ENCODE measurements at regions not wholly inside any gene's neighbourhood (a gene's known extent, or its start where the extent isn't known, plus 50 kb on each side); places are given as distances from the start of the nearest gene placed in this dataset.
A peak's percentile ranks its signal among the peaks of the same experiment; 100 is the strongest.
"Not testable (repeated sequence)": the region's sequence is repeated elsewhere in the genome, so short reads cannot be mapped to it uniquely, and the experiment has no call there.

- 100% methylated on average over 1 of the region's 2 CpGs for WGBS
These were observed 433.3 kb downstream of the TFEC start for GRCh38 chr7:115597220-115597619.

GRCh38 chr7:115593111-115593510, 437.5 kb downstream of the TFEC start:
- DNase-seq, result no peak
- Histone ChIP-seq H4K8ac (ENCODE audit: low read length) (no peak overlapping the region), H3K4me3 (ENCODE audit: insufficient read depth in 1 of 2, low read depth in 1 of 2, low read length in 2 of 2) (no peak overlapping the region), H2AK5ac (ENCODE audit: low read length, severe bottlenecking) (no peak overlapping the region), H2BK12ac (ENCODE audit: low read length in 2 of 2) (no peak overlapping the region), H3K4me1 (ENCODE audit: control insufficient read depth, insufficient read depth, low read depth, low read length) (no peaks in the 10 kb centered on the region), H3K36me3 (ENCODE audit: control insufficient read depth in 1 of 2, insufficient read depth in 2 of 2, low read depth in 1 of 2, low read length in 2 of 2) (no peaks in the 10 kb centered on the region), H2AFZ (ENCODE audit: low read depth, low read length) (no peak overlapping the region), H3K14ac (ENCODE audit: low read length in 2 of 2) (no peak overlapping the region), H3K4ac (ENCODE audit: low read depth in 1 of 2, low read length in 2 of 2) (no peak overlapping the region), H2BK5ac (ENCODE audit: low read depth, low read length, poor library complexity, severe bottlenecking) (no peak overlapping the region), H2BK15ac (ENCODE audit: low read depth, poor library complexity, severe bottlenecking) (no peak overlapping the region), H3K79me1 (replicated peaks; ENCODE audit: low read length, poor library complexity, severe bottlenecking) (no peaks in the 10 kb centered on the region), H3K27ac (ENCODE audit: low read length, poor library complexity, severe bottlenecking) (no peak overlapping the region), H3K4me2 (ENCODE audit: low read length, poor library complexity, severe bottlenecking) (no peak overlapping the region), H3K9ac (ENCODE audit: low read length) (no peak overlapping the region), H4K91ac (ENCODE audit: low read length) (no peak overlapping the region), H3K18ac (ENCODE audit: low read depth in 1 of 2, low read length in 2 of 2) (no peak overlapping the region), H3K9me3 (ENCODE audit: control insufficient read depth, low read length) (peaks cover 7% of the 10 kb centered on the region), H3K27me3 (ENCODE audit: control insufficient read depth in 1 of 2, insufficient read depth in 1 of 2, low read length in 2 of 2) (no peaks in the 10 kb centered on the region), H3K23ac (ENCODE audit: low read length in 2 of 2) (no peak overlapping the region), H2BK120ac (ENCODE audit: low read depth, low read length) (no peak overlapping the region)
- WGBS, result 44% methylated on average over 1 of the region's 2 CpGs

More at GRCh38 chr7:115597220-115597619, 433.3 kb downstream of the TFEC start:
- H2BK5ac ChIP-seq (ENCODE audit: low read depth, low read length, poor library complexity, severe bottlenecking); H3K9me3 ChIP-seq (ENCODE audit: control insufficient read depth, low read length); H2BK120ac ChIP-seq (ENCODE audit: low read depth, low read length); H2AK5ac ChIP-seq (ENCODE audit: low read length, severe bottlenecking); H3K79me1 ChIP-seq (replicated peaks; ENCODE audit: low read length, poor library complexity, severe bottlenecking); DNase-seq; H3K4ac ChIP-seq (ENCODE audit: low read depth in 1 of 2, low read length in 2 of 2); H3K27me3 ChIP-seq (ENCODE audit: control insufficient read depth in 1 of 2, insufficient read depth in 1 of 2, low read length in 2 of 2); H3K4me1 ChIP-seq (ENCODE audit: control insufficient read depth, insufficient read depth, low read depth, low read length); H3K4me2 ChIP-seq (ENCODE audit: low read length, poor library complexity, severe bottlenecking); H2AFZ ChIP-seq (ENCODE audit: low read depth, low read length); H2BK15ac ChIP-seq (ENCODE audit: low read depth, poor library complexity, severe bottlenecking); H3K4me3 ChIP-seq (ENCODE audit: insufficient read depth in 1 of 2, low read depth in 1 of 2, low read length in 2 of 2); H2BK12ac ChIP-seq (ENCODE audit: low read length in 2 of 2); H3K14ac ChIP-seq (ENCODE audit: low read length in 2 of 2); H3K18ac ChIP-seq (ENCODE audit: low read depth in 1 of 2, low read length in 2 of 2); H3K23ac ChIP-seq (ENCODE audit: low read length in 2 of 2); H3K36me3 ChIP-seq (ENCODE audit: control insufficient read depth in 1 of 2, insufficient read depth in 2 of 2, low read depth in 1 of 2, low read length in 2 of 2); H3K9ac ChIP-seq (ENCODE audit: low read length); H4K8ac ChIP-seq (ENCODE audit: low read length); H4K91ac ChIP-seq (ENCODE audit: low read length); H3K27ac ChIP-seq (ENCODE audit: low read length, poor library complexity, severe bottlenecking): not testable (repeated sequence)

GRCh38 chr7:115585015-115585718, 445.4 kb downstream of the TFEC start:
- H3K4me2 ChIP-seq (ENCODE audit: low read length, poor library complexity, severe bottlenecking), result no peak overlapping the region
- peak overlapping the region; percentile 19 for H4K8ac ChIP-seq (ENCODE audit: low read length)
- WGBS, result 87% methylated on average over 5 of the region's 5 CpGs
- no peaks in the 10 kb centered on the region for H3K27me3 ChIP-seq (ENCODE audit: control insufficient read depth in 1 of 2, insufficient read depth in 1 of 2, low read length in 2 of 2)
- peak overlapping the region; percentile 12 to 22 for H3K18ac ChIP-seq (ENCODE audit: low read depth in 1 of 2, low read length in 2 of 2)
- H3K4ac ChIP-seq (ENCODE audit: low read depth in 1 of 2, low read length in 2 of 2), result no peak overlapping the region
- no peak overlapping the region for H3K27ac ChIP-seq (ENCODE audit: low read length, poor library complexity, severe bottlenecking)
- H2AFZ ChIP-seq (ENCODE audit: low read depth, low read length), result peak overlapping the region; percentile 23
- no peak overlapping the region for H2BK12ac ChIP-seq (ENCODE audit: low read length in 2 of 2)
- H4K91ac ChIP-seq (ENCODE audit: low read length), result no peak overlapping the region
- no peak for DNase-seq
- no peak overlapping the region for H3K9ac ChIP-seq (ENCODE audit: low read length)
- peaks cover 7% of the 10 kb centered on the region for H3K4me1 ChIP-seq (ENCODE audit: control insufficient read depth, insufficient read depth, low read depth, low read length)
- peak overlapping the region; percentile 28 for H2AK5ac ChIP-seq (ENCODE audit: low read length, severe bottlenecking)
- no peak overlapping the region for H3K23ac ChIP-seq (ENCODE audit: low read length in 2 of 2)
- no peaks in the 10 kb centered on the region for H3K9me3 ChIP-seq (ENCODE audit: control insufficient read depth, low read length)
- H3K14ac ChIP-seq (ENCODE audit: low read length in 2 of 2), result peak overlapping the region in 1 of 2 experiments; percentile 41
- peak overlapping the region; percentile 52 for H2BK15ac ChIP-seq (ENCODE audit: low read depth, poor library complexity, severe bottlenecking)
- no peak overlapping the region for H3K4me3 ChIP-seq (ENCODE audit: insufficient read depth in 1 of 2, low read depth in 1 of 2, low read length in 2 of 2)
- H2BK120ac ChIP-seq (ENCODE audit: low read depth, low read length), result peak overlapping the region; percentile 49
- no peaks in the 10 kb centered on the region for H3K79me1 ChIP-seq (replicated peaks; ENCODE audit: low read length, poor library complexity, severe bottlenecking)
- H3K36me3 ChIP-seq (ENCODE audit: control insufficient read depth in 1 of 2, insufficient read depth in 2 of 2, low read depth in 1 of 2, low read length in 2 of 2), result no peaks in the 10 kb centered on the region
- peak overlapping the region; percentile 87 for H2BK5ac ChIP-seq (ENCODE audit: low read depth, low read length, poor library complexity, severe bottlenecking)

DNA sequence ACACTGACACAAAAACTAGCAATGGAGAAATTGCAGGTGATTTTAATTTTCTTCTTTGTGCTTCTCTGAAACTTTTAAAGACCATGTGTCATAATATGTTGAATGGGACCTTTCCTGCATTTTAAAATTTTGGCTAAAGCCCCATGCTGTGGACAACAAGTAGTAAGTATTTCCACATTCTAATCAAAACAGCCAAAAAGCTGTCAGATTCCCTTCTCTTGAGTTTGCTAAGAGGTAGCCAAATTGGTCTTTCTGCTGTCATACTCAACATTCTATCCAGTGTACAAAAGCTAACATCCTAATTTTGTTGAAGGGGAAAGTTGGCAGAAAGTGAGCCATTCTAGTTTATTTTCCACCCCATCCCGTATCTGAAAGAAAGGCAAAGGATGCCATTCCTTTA, 447.6 kb downstream of the TFEC start:
- Histone ChIP-seq H3K9me3 (ENCODE audit: control insufficient read depth, low read length) (no peaks in the 10 kb centered on the region), H3K23ac (ENCODE audit: low read length in 2 of 2) (no peak overlapping the region), H3K27me3 (ENCODE audit: control insufficient read depth in 1 of 2, insufficient read depth in 1 of 2, low read length in 2 of 2) (no peaks in the 10 kb centered on the region), H4K8ac (ENCODE audit: low read length) (no peak overlapping the region), H2BK5ac (ENCODE audit: low read depth, low read length, poor library complexity, severe bottlenecking) (no peak overlapping the region), H2AFZ (ENCODE audit: low read depth, low read length) (no peak overlapping the region), H3K9ac (ENCODE audit: low read length) (no peak overlapping the region), H4K91ac (ENCODE audit: low read length) (no peak overlapping the region), H2BK15ac (ENCODE audit: low read depth, poor library complexity, severe bottlenecking) (no peak overlapping the region), H3K36me3 (ENCODE audit: control insufficient read depth in 1 of 2, insufficient read depth in 2 of 2, low read depth in 1 of 2, low read length in 2 of 2) (no peaks in the 10 kb centered on the region), H3K79me1 (replicated peaks; ENCODE audit: low read length, poor library complexity, severe bottlenecking) (no peaks in the 10 kb centered on the region), H3K4me1 (ENCODE audit: control insufficient read depth, insufficient read depth, low read depth, low read length) (peaks cover 7% of the 10 kb centered on the region), H3K4me3 (ENCODE audit: insufficient read depth in 1 of 2, low read depth in 1 of 2, low read length in 2 of 2) (no peak overlapping the region), H3K14ac (ENCODE audit: low read length in 2 of 2) (no peak overlapping the region), H3K18ac (ENCODE audit: low read depth in 1 of 2, low read length in 2 of 2) (no peak overlapping the region), H3K27ac (ENCODE audit: low read length, poor library complexity, severe bottlenecking) (no peak overlapping the region), H3K4me2 (ENCODE audit: low read length, poor library complexity, severe bottlenecking) (no peak overlapping the region), H3K4ac (ENCODE audit: low read depth in 1 of 2, low read length in 2 of 2) (no peak overlapping the region), H2AK5ac (ENCODE audit: low read length, severe bottlenecking) (no peak overlapping the region), H2BK120ac (ENCODE audit: low read depth, low read length) (no peak overlapping the region), H2BK12ac (ENCODE audit: low read length in 2 of 2) (no peak overlapping the region)
- WGBS, result no CpG with 5 or more reads among the region's 1 CpG
- DNase-seq, result no peak
